GM12872 (cell line): ENCODE measurements at regions not wholly inside any gene's neighbourhood (a gene's known extent, or its start where the extent isn't known, plus 50 kb on each side); places are given as distances from the start of the nearest gene placed in this dataset.

ENCODE experiments used
- CTCF ChIP-seq: IDR thresholded peaks from 3 replicates; pipeline ENCODE4 v1.5.1; 2011; ENCODE audit warnings: low read depth, mild to moderate bottlenecking, low read length, moderate library complexity; ENCODE audit not compliant: insufficient read depth

GRCh38 chrX:144627947-144628346, 619.4 kb upstream of the SPANXN1 start:
- no peak for TF ChIP-seq CTCF

GRCh38 chrX:144637731-144638130, 609.6 kb upstream of the SPANXN1 start:
- no peak for TF ChIP-seq CTCF

GRCh38 chrX:144648788-144649187, 598.5 kb upstream of the SPANXN1 start:
- no peak for TF ChIP-seq CTCF

GRCh38 chrX:144681501-144681900, 565.8 kb upstream of the SPANXN1 start:
- TF ChIP-seq CTCF, result no peak

- no peak for TF ChIP-seq CTCF
Measured at GRCh38 chrX:144683247-144683646, 564.1 kb upstream of the SPANXN1 start.

- no peak for TF ChIP-seq CTCF
Measured at GRCh38 chrX:144709841-144710240, 537.5 kb upstream of the SPANXN1 start.

GRCh38 chrX:144715337-144715736, 532.0 kb upstream of the SPANXN1 start:
- no peak for TF ChIP-seq CTCF

- no peak for TF ChIP-seq CTCF
Measured at GRCh38 chrX:144716187-144716586, 531.1 kb upstream of the SPANXN1 start.
